WTC11 (cell line): ENCODE measurements at regions not wholly inside any gene's neighbourhood (a gene's known extent, or its start where the extent isn't known, plus 50 kb on each side); places are given as distances from the start of the nearest gene placed in this dataset.

Source experiments
- ATAC-seq: fragments of 200-7000 bp; cut with Tn5 transposase; 2 replicates; pipeline ENCODE4 v1.10.0; 2021; ENCODE audit warnings: mild to moderate bottlenecking, moderate library complexity
- CTCF ChIA-PET: fragments of 300-600 bp; sonication (Branson Sonifier 250); formaldehyde crosslinking; loops from one replicate; lab custom pipeline; 2021; ENCODE audit warnings: antibody characterized with exemption; lab: Charles Lee
- POLR2A ChIA-PET: fragments of 350-600 bp; sonication (Branson Sonifier 250); formaldehyde crosslinking; loops from one replicate; lab custom pipeline; 2021; ENCODE audit warnings: antibody characterized with exemption; lab: Charles Lee
- DNase-seq: peaks from one replicate; pipeline ENCODE4 v3.0.0; 2021; ENCODE audit warnings: low spot score
- H3K27ac Mint-ChIP-seq: 2 replicates; pipeline ENCODE4 v1.8.0; 2021; ENCODE audit warnings: mixed read lengths
- H3K27me3 Mint-ChIP-seq: 2 replicates; pipeline ENCODE4 v1.8.0; 2021; ENCODE audit warnings: low read depth, mild to moderate bottlenecking, moderate library complexity, mixed read lengths
- H3K36me3 Mint-ChIP-seq: 2 replicates; pipeline ENCODE4 v1.8.0; 2021; ENCODE audit warnings: mixed read lengths
- H3K4me1 Mint-ChIP-seq: 2 replicates; pipeline ENCODE4 v1.8.0; 2022; ENCODE audit warnings: mixed read lengths
- H3K4me3 Mint-ChIP-seq: 2 replicates; pipeline ENCODE4 v1.8.0; 2021; ENCODE audit warnings: mild to moderate bottlenecking, moderate library complexity, mixed read lengths
- H3K9me3 Mint-ChIP-seq: 2 replicates; pipeline ENCODE4 v1.8.0; 2021; ENCODE audit warnings: mixed read lengths
- CREB1 ChIP-seq: sonication (generic); formaldehyde crosslinking; IDR thresholded peaks from 2 replicates; pipeline ENCODE4 v1.8.0; 2023; ENCODE audit warnings: mild to moderate bottlenecking, missing genetic modification reagents
- E2F4 ChIP-seq: sonication (generic); formaldehyde crosslinking; IDR thresholded peaks from 2 replicates; pipeline ENCODE4 v1.8.1; 2022; ENCODE audit warnings: low read depth, mild to moderate bottlenecking, moderate library complexity, missing genetic modification reagents, borderline replicate concordance
- ESRRA ChIP-seq: sonication (generic); formaldehyde crosslinking; IDR thresholded peaks from 2 replicates; pipeline ENCODE4 v1.8.1; 2022; ENCODE audit warnings: mild to moderate bottlenecking, missing genetic modification reagents, borderline replicate concordance
- ETV6 ChIP-seq: sonication (generic); formaldehyde crosslinking; IDR thresholded peaks from 2 replicates; pipeline ENCODE4 v1.8.1; 2022; ENCODE audit warnings: mild to moderate bottlenecking, missing genetic modification reagents
- FOXK1 ChIP-seq: sonication (generic); formaldehyde crosslinking; IDR thresholded peaks from 2 replicates; pipeline ENCODE4 v1.8.0; 2022; ENCODE audit warnings: mild to moderate bottlenecking, moderate library complexity, missing genetic modification reagents
- FOXP1 ChIP-seq: sonication (generic); formaldehyde crosslinking; IDR thresholded peaks from 2 replicates; pipeline ENCODE4 v1.8.0; 2022; ENCODE audit warnings: missing genetic modification reagents, mild to moderate bottlenecking, moderate library complexity, borderline replicate concordance
- JAZF1 ChIP-seq: fragments of 250-450 bp; sonication (Bioruptor Pico); IDR thresholded peaks from 2 replicates; pipeline ENCODE4 v1.9.0; 2021; ENCODE audit warnings: moderate library complexity, mild to moderate bottlenecking, inconsistent platforms
- MXD4 ChIP-seq: fragments of 250-450 bp; sonication (Bioruptor Pico); IDR thresholded peaks from 2 replicates; pipeline ENCODE4 v1.8.0; 2021; ENCODE audit warnings: mild to moderate bottlenecking, moderate library complexity, borderline replicate concordance
- NFATC4 ChIP-seq: fragments of 250-450 bp; sonication (Bioruptor Pico); IDR thresholded peaks from 2 replicates; pipeline ENCODE4 v1.9.0; 2021; ENCODE audit warnings: mild to moderate bottlenecking
- OVOL2 ChIP-seq: fragments of 250-450 bp; sonication (Bioruptor Pico); IDR thresholded peaks from 2 replicates; pipeline ENCODE4 v1.9.0; 2021; ENCODE audit warnings: mild to moderate bottlenecking, borderline replicate concordance
- SMAD3 ChIP-seq: sonication (generic); formaldehyde crosslinking; IDR thresholded peaks from 2 replicates; pipeline ENCODE4 v1.8.0; 2022; ENCODE audit warnings: missing genetic modification reagents, mild to moderate bottlenecking, borderline replicate concordance
- SOX15 ChIP-seq: fragments of 250-450 bp; sonication (Bioruptor Pico); IDR thresholded peaks from 2 replicates; pipeline ENCODE4 v1.9.0; 2021; ENCODE audit warnings: mild to moderate bottlenecking
- TEAD4 ChIP-seq: sonication (generic); formaldehyde crosslinking; IDR thresholded peaks from 2 replicates; pipeline ENCODE4 v1.8.0; 2022; ENCODE audit warnings: mild to moderate bottlenecking, missing genetic modification reagents
- TF ChIP-seq, protein P1 (sequence below): sonication (generic); formaldehyde crosslinking; IDR thresholded peaks from 2 replicates; pipeline ENCODE4 v1.8.1; 2022; ENCODE audit warnings: mild to moderate bottlenecking, missing genetic modification reagents, moderate library complexity, borderline replicate concordance
- TF ChIP-seq, protein P2 (sequence below): fragments of 250-450 bp; sonication (Bioruptor Pico); IDR thresholded peaks from 2 replicates; pipeline ENCODE4 v1.9.0; 2021; ENCODE audit warnings: moderate library complexity, mild to moderate bottlenecking, inconsistent platforms, borderline replicate concordance
- TF ChIP-seq, protein P3 (sequence below): sonication (generic); formaldehyde crosslinking; IDR thresholded peaks from 2 replicates; pipeline ENCODE4 v1.8.1; 2023; ENCODE audit warnings: mild to moderate bottlenecking, missing genetic modification reagents, moderate library complexity
- TF ChIP-seq, protein P4 (sequence below): sonication (generic); formaldehyde crosslinking; IDR thresholded peaks from 2 replicates; pipeline ENCODE4 v1.8.1; 2023; ENCODE audit warnings: mild to moderate bottlenecking, missing genetic modification reagents
- TF ChIP-seq, protein P5 (sequence below): fragments of 250-450 bp; sonication (Bioruptor Pico); conservative IDR thresholded peaks from 2 replicates; pipeline ENCODE4 v1.9.0; 2021; ENCODE audit warnings: mild to moderate bottlenecking
- TF ChIP-seq, protein P6 (sequence below): sonication (generic); formaldehyde crosslinking; IDR thresholded peaks from 2 replicates; pipeline ENCODE4 v1.8.1; 2022; ENCODE audit warnings: missing genetic modification reagents, borderline replicate concordance
- TF ChIP-seq, protein P7 (sequence below): fragments of 250-450 bp; sonication (Bioruptor Pico); IDR thresholded peaks from 2 replicates; pipeline ENCODE4 v1.9.0; 2021; ENCODE audit warnings: mild to moderate bottlenecking

DNA sequence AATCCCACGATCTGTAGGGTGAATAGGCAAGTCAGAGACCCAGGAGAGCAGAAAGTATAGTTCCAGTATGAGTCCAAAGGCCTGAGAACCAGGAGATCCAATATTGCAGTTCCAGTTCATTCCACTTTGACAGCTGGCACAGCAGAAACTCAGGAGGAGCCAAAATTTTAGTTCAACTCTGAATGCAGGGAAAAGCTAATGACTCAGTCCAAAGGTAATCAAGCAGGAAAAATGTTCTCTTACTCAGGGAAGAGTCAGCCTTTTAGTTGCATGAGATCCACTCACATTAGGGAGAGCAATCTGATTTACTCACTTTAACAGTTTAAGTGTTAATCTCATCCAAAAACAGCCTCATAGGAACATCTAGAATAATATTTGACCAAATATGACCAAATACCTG is 130.2 kb upstream of the LRFN5 start:
- H3K27me3 Mint-ChIP-seq, result no peaks in the 10 kb centered on the region

DNA sequence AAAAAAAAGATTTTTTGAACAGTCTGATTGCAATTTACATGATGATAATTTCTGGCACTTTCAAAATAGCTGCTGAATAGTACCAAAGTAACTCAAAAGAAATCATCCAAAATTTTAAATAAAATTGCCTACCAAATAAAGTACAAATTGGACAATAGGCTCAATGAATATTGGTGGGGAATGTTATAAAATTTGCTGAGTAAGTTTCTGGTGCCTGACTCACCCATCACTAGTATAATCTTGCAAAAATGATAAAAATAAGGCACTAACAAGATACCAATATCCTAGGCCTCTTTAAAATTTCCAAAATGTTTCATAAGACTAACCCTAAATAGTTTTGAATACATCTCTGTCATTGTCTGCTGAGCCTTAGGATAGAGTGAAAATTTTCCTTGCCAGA is 145.3 kb upstream of the LRFN5 start:
- no peak for DNase-seq
- H3K4me3 Mint-ChIP-seq, result no peak overlapping the region
- H3K9me3 Mint-ChIP-seq, result no peaks in the 10 kb centered on the region
- no peak for ATAC-seq
- CTCF ChIA-PET, result interaction anchor here (0.6 kb wide), 1 partner anchor 49 kb away, joined by 5 read pairs; no protein-coding TSS in a partner anchor
- H3K36me3 Mint-ChIP-seq, result no peaks in the 10 kb centered on the region
- POLR2A ChIA-PET, result no interaction called here
- H3K27me3 Mint-ChIP-seq, result no peaks in the 10 kb centered on the region
- no peak overlapping the region for H3K27ac Mint-ChIP-seq
- peaks cover 8% of the 10 kb centered on the region for H3K4me1 Mint-ChIP-seq
- TF ChIP-seq OVOL2 (CRISPR knock-in tag), result no peak
- TF ChIP-seq, protein P1, sequence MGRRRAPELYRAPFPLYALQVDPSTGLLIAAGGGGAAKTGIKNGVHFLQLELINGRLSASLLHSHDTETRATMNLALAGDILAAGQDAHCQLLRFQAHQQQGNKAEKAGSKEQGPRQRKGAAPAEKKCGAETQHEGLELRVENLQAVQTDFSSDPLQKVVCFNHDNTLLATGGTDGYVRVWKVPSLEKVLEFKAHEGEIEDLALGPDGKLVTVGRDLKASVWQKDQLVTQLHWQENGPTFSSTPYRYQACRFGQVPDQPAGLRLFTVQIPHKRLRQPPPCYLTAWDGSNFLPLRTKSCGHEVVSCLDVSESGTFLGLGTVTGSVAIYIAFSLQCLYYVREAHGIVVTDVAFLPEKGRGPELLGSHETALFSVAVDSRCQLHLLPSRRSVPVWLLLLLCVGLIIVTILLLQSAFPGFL (CRISPR knock-in tag), result no peak
- TF ChIP-seq, protein P2, sequence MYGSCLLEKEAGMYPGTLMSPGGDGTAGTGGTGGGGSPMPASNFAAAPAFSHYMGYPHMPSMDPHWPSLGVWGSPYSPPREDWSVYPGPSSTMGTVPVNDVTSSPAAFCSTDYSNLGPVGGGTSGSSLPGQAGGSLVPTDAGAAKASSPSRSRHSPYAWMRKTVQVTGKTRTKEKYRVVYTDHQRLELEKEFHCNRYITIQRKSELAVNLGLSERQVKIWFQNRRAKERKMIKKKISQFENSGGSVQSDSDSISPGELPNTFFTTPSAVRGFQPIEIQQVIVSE (CRISPR knock-in tag), result no peak
- no peak for TF ChIP-seq MXD4 (CRISPR knock-in tag)
- no peak for TF ChIP-seq SMAD3 (CRISPR knock-in tag)
- no peak for TF ChIP-seq NFATC4 (CRISPR knock-in tag)
- no peak for TF ChIP-seq ESRRA (CRISPR knock-in tag)
- TF ChIP-seq, protein P3, sequence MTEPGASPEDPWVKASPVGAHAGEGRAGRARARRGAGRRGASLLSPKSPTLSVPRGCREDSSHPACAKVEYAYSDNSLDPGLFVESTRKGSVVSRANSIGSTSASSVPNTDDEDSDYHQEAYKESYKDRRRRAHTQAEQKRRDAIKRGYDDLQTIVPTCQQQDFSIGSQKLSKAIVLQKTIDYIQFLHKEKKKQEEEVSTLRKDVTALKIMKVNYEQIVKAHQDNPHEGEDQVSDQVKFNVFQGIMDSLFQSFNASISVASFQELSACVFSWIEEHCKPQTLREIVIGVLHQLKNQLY (CRISPR knock-in tag), result no peak
- no peak for TF ChIP-seq JAZF1

More for the DNA sequence above, 130.2 kb upstream of the LRFN5 start:
- POLR2A ChIA-PET, result no interaction called here
- DNase-seq (no peak), ATAC-seq (no peak)
- H3K27ac Mint-ChIP-seq, result no peak overlapping the region
- TF ChIP-seq, protein P4, sequence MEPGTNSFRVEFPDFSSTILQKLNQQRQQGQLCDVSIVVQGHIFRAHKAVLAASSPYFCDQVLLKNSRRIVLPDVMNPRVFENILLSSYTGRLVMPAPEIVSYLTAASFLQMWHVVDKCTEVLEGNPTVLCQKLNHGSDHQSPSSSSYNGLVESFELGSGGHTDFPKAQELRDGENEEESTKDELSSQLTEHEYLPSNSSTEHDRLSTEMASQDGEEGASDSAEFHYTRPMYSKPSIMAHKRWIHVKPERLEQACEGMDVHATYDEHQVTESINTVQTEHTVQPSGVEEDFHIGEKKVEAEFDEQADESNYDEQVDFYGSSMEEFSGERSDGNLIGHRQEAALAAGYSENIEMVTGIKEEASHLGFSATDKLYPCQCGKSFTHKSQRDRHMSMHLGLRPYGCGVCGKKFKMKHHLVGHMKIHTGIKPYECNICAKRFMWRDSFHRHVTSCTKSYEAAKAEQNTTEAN (CRISPR knock-in tag), result no peak
- TF ChIP-seq, protein P5, sequence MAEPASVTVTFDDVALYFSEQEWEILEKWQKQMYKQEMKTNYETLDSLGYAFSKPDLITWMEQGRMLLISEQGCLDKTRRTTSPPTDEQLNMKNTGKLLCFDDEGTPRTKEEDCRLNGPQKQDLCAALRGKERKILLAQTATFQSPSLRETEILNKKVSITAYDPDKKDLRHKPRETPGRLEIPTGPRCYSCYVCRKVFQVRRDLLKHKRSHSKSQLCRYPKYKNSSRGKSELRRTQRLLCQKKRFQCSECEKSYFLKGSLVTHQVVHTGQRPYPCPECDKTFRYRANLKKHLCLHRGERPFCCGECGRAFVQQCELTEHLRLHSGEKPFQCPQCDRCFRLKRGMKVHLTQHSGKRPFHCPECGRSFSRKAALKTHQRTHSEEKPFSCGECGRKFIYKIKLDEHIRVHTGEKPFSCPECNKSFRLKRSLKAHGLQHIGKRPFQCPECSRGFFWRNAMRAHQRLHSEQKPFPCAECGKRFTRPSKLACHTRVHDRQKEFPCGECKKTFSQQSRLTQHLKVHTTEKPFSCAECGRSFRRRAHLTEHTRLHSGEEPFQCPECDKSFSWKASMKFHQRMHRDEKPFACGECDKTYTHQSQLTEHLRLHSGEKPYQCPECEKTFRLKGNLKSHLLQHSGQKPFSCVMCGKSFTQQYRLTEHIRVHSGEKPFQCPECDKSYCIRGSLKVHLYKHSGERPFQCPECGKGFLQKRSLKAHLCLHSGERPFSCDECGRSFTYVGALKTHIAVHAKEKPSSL (CRISPR knock-in tag), result no peak
- TF ChIP-seq E2F4 (CRISPR knock-in tag), result no peak
- no peak for TF ChIP-seq CREB1 (CRISPR knock-in tag)
- TF ChIP-seq, protein P6, sequence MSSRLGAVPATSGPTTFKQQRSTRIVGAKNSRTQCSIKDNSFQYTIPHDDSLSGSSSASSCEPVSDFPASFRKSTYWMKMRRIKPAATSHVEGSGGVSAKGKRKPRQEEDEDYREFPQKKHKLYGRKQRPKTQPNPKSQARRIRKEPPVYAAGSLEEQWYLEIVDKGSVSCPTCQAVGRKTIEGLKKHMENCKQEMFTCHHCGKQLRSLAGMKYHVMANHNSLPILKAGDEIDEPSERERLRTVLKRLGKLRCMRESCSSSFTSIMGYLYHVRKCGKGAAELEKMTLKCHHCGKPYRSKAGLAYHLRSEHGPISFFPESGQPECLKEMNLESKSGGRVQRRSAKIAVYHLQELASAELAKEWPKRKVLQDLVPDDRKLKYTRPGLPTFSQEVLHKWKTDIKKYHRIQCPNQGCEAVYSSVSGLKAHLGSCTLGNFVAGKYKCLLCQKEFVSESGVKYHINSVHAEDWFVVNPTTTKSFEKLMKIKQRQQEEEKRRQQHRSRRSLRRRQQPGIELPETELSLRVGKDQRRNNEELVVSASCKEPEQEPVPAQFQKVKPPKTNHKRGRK, result no peak
- TF ChIP-seq FOXK1 (CRISPR knock-in tag), result no peak
- no peak for TF ChIP-seq SOX15 (CRISPR knock-in tag)
- TF ChIP-seq FOXP1 (CRISPR knock-in tag), result no peak
- TF ChIP-seq, protein P7, sequence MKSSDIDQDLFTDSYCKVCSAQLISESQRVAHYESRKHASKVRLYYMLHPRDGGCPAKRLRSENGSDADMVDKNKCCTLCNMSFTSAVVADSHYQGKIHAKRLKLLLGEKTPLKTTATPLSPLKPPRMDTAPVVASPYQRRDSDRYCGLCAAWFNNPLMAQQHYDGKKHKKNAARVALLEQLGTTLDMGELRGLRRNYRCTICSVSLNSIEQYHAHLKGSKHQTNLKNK, result no peak
- TF ChIP-seq ETV6, result no peak
- no peak for TF ChIP-seq TEAD4 (CRISPR knock-in tag)
- H3K4me3 Mint-ChIP-seq, result no peak overlapping the region
- H3K9me3 Mint-ChIP-seq, result no peaks in the 10 kb centered on the region
- H3K4me1 Mint-ChIP-seq, result peaks cover 7% of the 10 kb centered on the region
- CTCF ChIA-PET, result no interaction called here
- H3K36me3 Mint-ChIP-seq, result no peaks in the 10 kb centered on the region
